ENCODE measurements at regions not wholly inside any gene's neighbourhood (a gene's known extent, or its start where the extent isn't known, plus 50 kb on each side); places are given as distances from the start of the nearest gene placed in this dataset.

GRCh38 chr9:107938801-107939386, 449.3 kb upstream of the KLF4 start:
- DNase-seq (ENCODE audit: extremely low spot score in 2 of 2) = no peak
- TF ChIP-seq, protein P1, sequence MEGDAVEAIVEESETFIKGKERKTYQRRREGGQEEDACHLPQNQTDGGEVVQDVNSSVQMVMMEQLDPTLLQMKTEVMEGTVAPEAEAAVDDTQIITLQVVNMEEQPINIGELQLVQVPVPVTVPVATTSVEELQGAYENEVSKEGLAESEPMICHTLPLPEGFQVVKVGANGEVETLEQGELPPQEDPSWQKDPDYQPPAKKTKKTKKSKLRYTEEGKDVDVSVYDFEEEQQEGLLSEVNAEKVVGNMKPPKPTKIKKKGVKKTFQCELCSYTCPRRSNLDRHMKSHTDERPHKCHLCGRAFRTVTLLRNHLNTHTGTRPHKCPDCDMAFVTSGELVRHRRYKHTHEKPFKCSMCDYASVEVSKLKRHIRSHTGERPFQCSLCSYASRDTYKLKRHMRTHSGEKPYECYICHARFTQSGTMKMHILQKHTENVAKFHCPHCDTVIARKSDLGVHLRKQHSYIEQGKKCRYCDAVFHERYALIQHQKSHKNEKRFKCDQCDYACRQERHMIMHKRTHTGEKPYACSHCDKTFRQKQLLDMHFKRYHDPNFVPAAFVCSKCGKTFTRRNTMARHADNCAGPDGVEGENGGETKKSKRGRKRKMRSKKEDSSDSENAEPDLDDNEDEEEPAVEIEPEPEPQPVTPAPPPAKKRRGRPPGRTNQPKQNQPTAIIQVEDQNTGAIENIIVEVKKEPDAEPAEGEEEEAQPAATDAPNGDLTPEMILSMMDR (IDR thresholded peaks at IDR 0.05) = no peak
- TF ChIP-seq POLR2AphosphoS5 (IDR thresholded peaks at IDR 0.05; ENCODE audit: insufficient read depth in 1 of 2, low read depth in 1 of 2) (no peak), POLR2A (IDR thresholded peaks at IDR 0.05) (no peak)
- intact Hi-C loops (cut with DNase I) = no loop called here

DNA sequence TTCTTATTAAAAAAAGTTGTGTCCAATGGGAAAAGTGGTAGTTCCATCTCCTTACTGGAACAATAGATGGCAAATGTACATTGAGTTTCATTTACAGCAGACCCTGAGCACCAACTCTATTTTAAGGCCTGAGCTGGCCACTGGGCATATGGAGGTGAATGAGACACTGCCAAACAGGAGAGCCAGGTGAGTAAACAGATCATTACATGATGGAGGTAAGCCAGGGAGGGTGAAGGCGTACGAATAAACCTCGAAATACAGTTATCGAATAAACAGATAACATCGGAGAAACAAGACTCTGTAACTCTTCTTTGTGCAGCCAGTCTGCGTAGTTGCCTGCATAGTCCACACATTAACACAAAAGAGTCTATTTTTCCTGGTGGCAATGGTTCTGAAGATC, 446.4 kb upstream of the KLF4 start:
- Histone ChIP-seq H3K27ac (no peak overlapping the region), H3K4me3 (no peak overlapping the region), H3K27me3 (no peaks in the 10 kb centered on the region), H3K36me3 (no peaks in the 10 kb centered on the region), H3K4me1 (no peaks in the 10 kb centered on the region), H3K9me3 (no peaks in the 10 kb centered on the region)
- intact Hi-C loops (cut with DNase I) = no loop called here
- no peak for TF ChIP-seq POLR2AphosphoS5 (IDR thresholded peaks at IDR 0.05; ENCODE audit: insufficient read depth in 1 of 2, low read depth in 1 of 2)
- TF ChIP-seq POLR2A (IDR thresholded peaks at IDR 0.05) = no peak
- TF ChIP-seq, protein P1 (IDR thresholded peaks at IDR 0.05) = no peak
- no peak for DNase-seq (ENCODE audit: extremely low spot score in 2 of 2)

More at GRCh38 chr9:107938801-107939386, 449.3 kb upstream of the KLF4 start:
- Histone ChIP-seq H3K4me1 (no peaks in the 10 kb centered on the region), H3K36me3 (no peaks in the 10 kb centered on the region), H3K27me3 (no peaks in the 10 kb centered on the region), H3K27ac (no peak overlapping the region), H3K4me3 (no peak overlapping the region), H3K9me3 (no peaks in the 10 kb centered on the region)

DNA sequence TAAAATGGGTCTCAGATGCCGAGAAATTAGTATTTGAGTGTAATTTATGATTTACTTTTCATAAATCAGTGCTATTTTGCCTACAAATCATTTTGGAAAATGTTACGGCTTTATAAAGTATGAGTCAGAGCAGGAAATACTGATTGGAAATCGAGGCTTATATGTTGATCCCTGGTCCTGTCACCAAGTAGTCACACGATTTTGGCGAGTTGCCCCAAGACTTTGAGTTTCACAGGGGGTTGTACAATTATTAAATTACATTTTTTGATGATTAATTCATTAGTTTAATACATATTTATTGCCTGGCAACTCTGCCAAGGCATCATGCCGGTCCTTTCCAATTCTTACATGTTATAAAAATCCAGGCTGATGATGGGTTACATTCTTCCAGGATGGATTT, 443.9 kb upstream of the KLF4 start:
- Histone ChIP-seq H3K4me3 (no peak overlapping the region), H3K36me3 (no peaks in the 10 kb centered on the region), H3K27me3 (no peaks in the 10 kb centered on the region), H3K9me3 (no peaks in the 10 kb centered on the region), H3K27ac (no peak overlapping the region), H3K4me1 (peaks cover 7% of the 10 kb centered on the region)
- no peak for DNase-seq (ENCODE audit: extremely low spot score in 2 of 2)
- TF ChIP-seq, protein P1 (IDR thresholded peaks at IDR 0.05) = no peak
- TF ChIP-seq POLR2A (IDR thresholded peaks at IDR 0.05) = no peak
- TF ChIP-seq POLR2AphosphoS5 (IDR thresholded peaks at IDR 0.05; ENCODE audit: insufficient read depth in 1 of 2, low read depth in 1 of 2) = no peak
- intact Hi-C loops (cut with DNase I) = no loop called here

DNA sequence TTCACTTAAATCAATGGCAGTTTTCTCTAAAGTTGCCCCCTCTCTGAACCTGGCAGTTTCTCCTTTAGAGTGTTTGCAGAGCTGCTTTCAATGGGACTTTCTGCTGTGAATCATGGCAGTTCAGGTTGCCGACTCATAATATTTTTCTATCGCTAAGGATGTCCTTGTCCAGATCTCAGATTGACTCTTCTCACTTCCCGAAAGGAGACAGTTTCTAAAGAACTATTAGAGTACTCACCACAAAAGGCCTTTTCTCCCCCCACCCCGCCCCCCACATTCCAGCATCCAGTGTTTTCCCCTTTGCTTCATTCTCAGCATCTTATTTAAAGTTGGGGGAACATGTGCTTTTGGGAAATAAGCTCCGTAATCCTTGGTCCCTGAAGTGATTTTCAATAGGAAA, 443.5 kb upstream of the KLF4 start:
- Histone ChIP-seq H3K9me3 (no peaks in the 10 kb centered on the region), H3K4me3 (no peak overlapping the region), H3K27ac (no peak overlapping the region), H3K36me3 (no peaks in the 10 kb centered on the region), H3K27me3 (no peaks in the 10 kb centered on the region), H3K4me1 (peaks cover 7% of the 10 kb centered on the region)
- no peak for TF ChIP-seq POLR2AphosphoS5 (IDR thresholded peaks at IDR 0.05; ENCODE audit: insufficient read depth in 1 of 2, low read depth in 1 of 2)
- TF ChIP-seq, protein P1 (IDR thresholded peaks at IDR 0.05) = no peak
- TF ChIP-seq POLR2A (IDR thresholded peaks at IDR 0.05) = no peak
- intact Hi-C loops (cut with DNase I) = no loop called here
- DNase-seq (ENCODE audit: extremely low spot score in 2 of 2) = no peak

GRCh38 chr9:107932601-107933000, 443.0 kb upstream of the KLF4 start:
- Histone ChIP-seq H3K4me3 (no peak overlapping the region), H3K9me3 (no peaks in the 10 kb centered on the region), H3K27ac (no peak overlapping the region), H3K27me3 (no peaks in the 10 kb centered on the region), H3K4me1 (peaks cover 7% of the 10 kb centered on the region), H3K36me3 (no peaks in the 10 kb centered on the region)
- DNase-seq (ENCODE audit: extremely low spot score in 2 of 2) = no peak
- no peak for TF ChIP-seq POLR2A (IDR thresholded peaks at IDR 0.05)
- TF ChIP-seq, protein P1 (IDR thresholded peaks at IDR 0.05) = no peak
- no peak for TF ChIP-seq POLR2AphosphoS5 (IDR thresholded peaks at IDR 0.05; ENCODE audit: insufficient read depth in 1 of 2, low read depth in 1 of 2)
- intact Hi-C loops (cut with DNase I) = no loop called here

All from vagina (tissue), 2 donors.